ENCODE measurements at regions not wholly inside any gene's neighbourhood (a gene's known extent, or its start where the extent isn't known, plus 50 kb on each side); places are given as distances from the start of the nearest gene placed in this dataset.
"Not testable (repeated sequence)": the region's sequence is repeated elsewhere in the genome, so short reads cannot be mapped to it uniquely, and the experiment has no call there.

- DNase-seq = no peak
Measured at GRCh38 chr3:156050918-156051317, 69.5 kb upstream of the KCNAB1 start.

GRCh38 chr3:156051651-156052050, 68.7 kb upstream of the KCNAB1 start:
- no peak for DNase-seq

GRCh38 chr3:156052115-156052514, 68.3 kb upstream of the KCNAB1 start:
- DNase-seq = no peak

GRCh38 chr3:156059950-156060501, 60.4 kb upstream of the KCNAB1 start:
- no peak for DNase-seq

GRCh38 chr3:156068151-156068550, 52.2 kb upstream of the KCNAB1 start:
- not testable (repeated sequence) for DNase-seq

- DNase-seq = no peak
Measured at GRCh38 chr3:156070028-156070427, 50.4 kb upstream of the KCNAB1 start.

All from DMS79 treated with DMSO at 0.1 percent for 48 hours (cell line).